HL-60/S4 (cell line): ENCODE measurements at regions not wholly inside any gene's neighbourhood (a gene's known extent, or its start where the extent isn't known, plus 50 kb on each side); places are given as distances from the start of the nearest gene placed in this dataset.
"Not testable (repeated sequence)": the region's sequence is repeated elsewhere in the genome, so short reads cannot be mapped to it uniquely, and the experiment has no call there.

Experiments
- in situ Hi-C: fragments of 300-500 bp; cut with MboI; formaldehyde crosslinking; loops from 2 replicates; pipeline ENCODE4 v1.14.3; 2022; ENCODE audit warnings: low sequenced_read_pairs

- in situ Hi-C loops = loop anchor here (25.0 kb wide), 1 partner anchor 423 kb away; no protein-coding TSS in a partner anchor
These were observed 76.7 kb upstream of the TARDBP start for GRCh38 chr1:10935724-10936123.

- in situ Hi-C loops = loop anchor here (25.0 kb wide), 1 partner anchor 425 kb away; no protein-coding TSS in a partner anchor
These were observed 75.2 kb upstream of the TARDBP start for GRCh38 chr1:10936998-10937901.

GRCh38 chr1:10938741-10939417, 73.6 kb upstream of the TARDBP start:
- in situ Hi-C loops = loop anchor here (25.0 kb wide), 1 partner anchor 427 kb away; no protein-coding TSS in a partner anchor

GRCh38 chr1:10939654-10940450, 72.6 kb upstream of the TARDBP start:
- in situ Hi-C loops = loop anchor here (25.0 kb wide), 1 partner anchor 428 kb away; no protein-coding TSS in a partner anchor

GRCh38 chr1:10940451-10940804, 72.0 kb upstream of the TARDBP start:
- in situ Hi-C loops = loop anchor here (25.0 kb wide), 1 partner anchor 428 kb away; no protein-coding TSS in a partner anchor

GRCh38 chr1:10940838-10941237, 71.6 kb upstream of the TARDBP start:
- in situ Hi-C loops = loop anchor here (25.0 kb wide), 1 partner anchor 429 kb away; no protein-coding TSS in a partner anchor

GRCh38 chr1:10941891-10942541, 70.4 kb upstream of the TARDBP start:
- in situ Hi-C loops = loop anchor here (25.0 kb wide), 1 partner anchor 430 kb away; no protein-coding TSS in a partner anchor

- in situ Hi-C loops = loop anchor here (25.0 kb wide), 1 partner anchor 430 kb away; no protein-coding TSS in a partner anchor
These were observed 69.9 kb upstream of the TARDBP start for GRCh38 chr1:10942542-10942912.

GRCh38 chr1:10943041-10943440, 69.4 kb upstream of the TARDBP start:
- in situ Hi-C loops = loop anchor here (25.0 kb wide), 1 partner anchor 431 kb away; no protein-coding TSS in a partner anchor

- in situ Hi-C loops = loop anchor here (25.0 kb wide), 1 partner anchor 432 kb away; no protein-coding TSS in a partner anchor
These were observed 68.3 kb upstream of the TARDBP start for GRCh38 chr1:10943991-10944730.

- in situ Hi-C loops = loop anchor here (25.0 kb wide), 1 partner anchor 434 kb away; no protein-coding TSS in a partner anchor
These were observed 66.4 kb upstream of the TARDBP start for GRCh38 chr1:10945991-10946509.

- in situ Hi-C loops = loop anchor here (25.0 kb wide), 1 partner anchor 435 kb away; no protein-coding TSS in a partner anchor
These were observed 65.3 kb upstream of the TARDBP start for GRCh38 chr1:10947181-10947580.

- in situ Hi-C loops = loop anchor here (25.0 kb wide), 1 partner anchor 436 kb away; no protein-coding TSS in a partner anchor
These were observed 64.6 kb upstream of the TARDBP start for GRCh38 chr1:10947691-10948462.

GRCh38 chr1:10948463-10948775, 64.0 kb upstream of the TARDBP start:
- in situ Hi-C loops = loop anchor here (25.0 kb wide), 1 partner anchor 436 kb away; no protein-coding TSS in a partner anchor

- in situ Hi-C loops = no loop called here
These were observed 61.9 kb upstream of the TARDBP start for GRCh38 chr1:10950316-10951172.

GRCh38 chr1:10951298-10951697, 61.2 kb upstream of the TARDBP start:
- in situ Hi-C loops = not testable (repeated sequence)

- in situ Hi-C loops = no loop called here
These were observed 60.5 kb upstream of the TARDBP start for GRCh38 chr1:10951961-10952360.
